ENCODE measurements at regions not wholly inside any gene's neighbourhood (a gene's known extent, or its start where the extent isn't known, plus 50 kb on each side); places are given as distances from the start of the nearest gene placed in this dataset.
"Not testable (repeated sequence)": the region's sequence is repeated elsewhere in the genome, so short reads cannot be mapped to it uniquely, and the experiment has no call there.

GRCh38 chr6:159594750-159595117 is 98.3 kb downstream of the SOD2 start:
- intact Hi-C loops (cut with DNase I): no loop called here

GRCh38 chr6:159594106-159594749 is 98.8 kb downstream of the SOD2 start:
- intact Hi-C loops (cut with DNase I): no loop called here
- DNase-seq: no peak

More at GRCh38 chr6:159594750-159595117, 98.3 kb downstream of the SOD2 start:
- DNase-seq: no peak

GRCh38 chr6:159590835-159591234 is 102.2 kb downstream of the SOD2 start:
- intact Hi-C loops (cut with DNase I): no loop called here
- no peak for DNase-seq

- DNase-seq: no peak
- intact Hi-C loops (cut with DNase I): no loop called here
These were observed 106.4 kb downstream of the SOD2 start for GRCh38 chr6:159586684-159587083.

- intact Hi-C loops (cut with DNase I): no loop called here
- DNase-seq: no peak
These were observed 110.3 kb downstream of the SOD2 start for GRCh38 chr6:159582736-159583135.

DNA sequence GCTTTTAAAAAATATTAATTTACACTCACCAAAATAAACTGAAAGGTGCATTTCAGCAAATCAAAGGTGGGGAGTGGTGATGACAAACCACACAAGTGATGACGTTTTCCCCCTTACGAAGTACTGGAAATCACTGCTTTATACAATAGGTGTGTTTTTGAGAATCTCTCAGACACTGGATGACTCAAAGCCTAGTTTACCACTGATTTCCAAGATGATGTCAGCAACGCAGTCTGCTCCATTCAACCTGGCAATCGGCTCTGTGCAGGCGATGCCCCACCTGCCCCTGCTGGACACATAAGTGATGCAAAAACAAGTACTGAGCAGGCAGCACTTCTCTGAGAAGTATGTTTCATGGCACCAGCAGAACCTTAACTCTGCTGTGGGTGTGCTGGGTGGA is 114.4 kb downstream of the SOD2 start:
- no peak for DNase-seq
- intact Hi-C loops (cut with DNase I): no loop called here

DNA sequence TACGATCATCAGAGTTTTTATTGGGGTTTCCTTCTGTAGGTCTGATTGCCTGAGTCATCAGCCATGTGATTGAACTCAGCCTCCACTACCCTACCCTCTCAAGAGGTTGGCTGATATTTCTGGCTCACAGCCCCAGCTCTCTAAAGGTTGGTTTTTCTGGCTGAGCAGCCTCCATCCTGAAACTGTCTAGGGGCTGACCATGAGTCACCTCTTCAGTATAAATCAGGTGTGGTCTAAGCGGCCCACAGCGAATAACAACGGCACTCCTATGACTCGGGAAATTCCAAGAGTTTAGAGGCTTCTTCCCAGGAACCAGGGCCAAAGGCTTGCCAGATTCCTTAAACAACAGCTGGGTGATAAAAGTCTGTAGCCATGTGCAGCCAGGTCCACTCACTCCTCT is 115.5 kb downstream of the SOD2 start:
- DNase-seq: no peak
- intact Hi-C loops (cut with DNase I): no loop called here

DNA sequence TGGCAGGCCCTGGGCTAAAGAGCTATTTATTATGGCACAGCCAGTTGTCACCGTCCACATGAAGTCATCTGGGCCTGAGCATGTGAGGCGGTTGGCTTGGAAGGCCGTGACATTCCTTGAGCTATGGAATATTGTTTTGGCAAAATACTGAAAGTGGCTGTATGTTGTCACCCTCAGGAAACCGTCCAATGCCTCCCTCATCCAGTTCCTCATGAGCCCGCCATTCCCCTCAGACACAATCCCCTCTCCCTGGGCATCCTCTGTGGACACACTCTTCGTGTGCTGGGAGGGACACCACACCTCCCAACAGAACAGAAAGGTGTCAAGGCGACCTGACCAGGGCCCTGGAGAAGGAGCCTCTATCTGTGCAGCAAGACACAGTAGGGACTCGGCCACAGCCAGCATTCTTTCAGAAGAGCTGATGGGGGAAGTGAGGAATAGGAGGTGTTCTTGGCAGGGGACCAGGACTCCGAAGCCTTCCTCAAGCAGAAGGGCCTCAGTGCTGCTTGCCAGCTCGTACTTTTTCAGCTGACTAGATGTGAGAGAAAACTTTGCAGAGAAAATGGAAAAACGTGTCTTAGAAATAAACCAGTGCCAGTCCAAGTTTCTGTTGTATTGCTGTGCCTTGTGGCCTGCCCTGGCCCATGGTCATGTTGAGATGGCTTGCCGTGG is 120.5 kb downstream of the SOD2 start:
- intact Hi-C loops (cut with DNase I): no loop called here
- no peak for DNase-seq

DNA sequence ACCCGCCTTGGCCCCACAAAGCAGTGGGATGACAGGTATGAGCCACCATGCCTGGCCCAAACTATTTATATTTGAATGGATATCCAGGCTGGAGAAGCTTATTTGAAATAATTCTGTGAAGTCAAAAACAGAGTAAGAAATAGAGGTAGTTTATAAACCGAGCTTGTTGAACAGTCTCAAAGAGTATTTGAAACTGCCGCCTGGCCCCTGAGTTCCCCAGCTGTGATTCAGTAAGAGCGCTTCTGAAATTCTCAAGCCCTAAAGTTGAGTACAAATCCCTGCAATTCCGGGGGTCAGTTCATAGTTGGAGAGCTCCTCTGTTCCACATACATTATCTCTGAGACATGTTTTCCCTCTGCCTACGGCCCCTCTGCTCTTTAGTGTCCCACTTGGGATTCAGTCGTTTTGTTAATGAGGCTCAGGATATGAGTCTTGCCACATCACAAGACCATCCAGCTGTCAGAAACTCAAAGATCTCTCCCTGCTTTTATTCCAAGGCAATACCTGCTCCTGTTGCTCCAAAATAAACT is 127.8 kb downstream of the SOD2 start:
- DNase-seq: no peak
- intact Hi-C loops (cut with DNase I): no loop called here

DNA sequence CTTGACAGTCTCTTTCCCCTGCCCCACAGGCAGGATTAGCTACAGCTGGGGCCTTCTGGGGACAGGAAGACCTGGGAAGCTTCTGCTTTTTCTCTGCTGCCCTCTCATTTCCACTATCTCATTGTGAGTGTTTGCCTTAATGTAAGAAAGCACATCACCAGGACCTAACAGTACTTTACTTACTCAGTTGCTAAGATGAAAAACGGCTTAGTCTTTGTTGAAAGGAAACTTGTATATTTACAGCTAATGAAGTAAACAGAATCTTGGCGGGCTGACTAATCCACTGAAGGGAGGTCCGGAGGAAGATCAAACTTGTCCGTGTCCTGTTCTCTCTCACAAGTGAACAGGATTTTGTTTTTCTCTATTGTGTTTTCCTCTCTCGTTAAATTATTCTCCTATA is 128.6 kb downstream of the SOD2 start:
- DNase-seq: no peak
- intact Hi-C loops (cut with DNase I): no loop called here

GRCh38 chr6:159557031-159557430 is 136.0 kb downstream of the SOD2 start:
- DNase-seq: no peak
- intact Hi-C loops (cut with DNase I): no loop called here

GRCh38 chr6:159555082-159555875 is 137.8 kb downstream of the SOD2 start:
- intact Hi-C loops (cut with DNase I): no loop called here
- no peak for DNase-seq

DNA sequence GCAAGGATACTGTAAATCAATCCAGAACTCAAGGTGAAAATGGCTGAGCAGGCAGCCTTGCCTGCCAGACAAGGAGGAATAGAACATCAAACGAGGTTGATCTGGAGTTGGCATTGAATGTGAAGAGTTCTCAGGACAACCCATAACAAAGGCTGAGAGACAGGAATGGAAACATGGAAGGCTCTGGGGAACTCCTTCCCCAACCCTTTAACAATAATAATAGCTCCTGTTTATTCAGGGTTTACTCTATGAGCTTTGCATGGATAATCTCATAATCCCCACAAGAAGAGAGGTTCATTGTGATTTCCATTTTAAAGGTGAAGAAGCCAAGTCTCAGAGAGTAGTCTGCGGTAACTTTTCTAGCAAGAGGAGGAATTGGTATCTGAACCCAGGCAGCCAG is 151.7 kb downstream of the SOD2 start:
- intact Hi-C loops (cut with DNase I): no loop called here
- DNase-seq: no peak

DNA sequence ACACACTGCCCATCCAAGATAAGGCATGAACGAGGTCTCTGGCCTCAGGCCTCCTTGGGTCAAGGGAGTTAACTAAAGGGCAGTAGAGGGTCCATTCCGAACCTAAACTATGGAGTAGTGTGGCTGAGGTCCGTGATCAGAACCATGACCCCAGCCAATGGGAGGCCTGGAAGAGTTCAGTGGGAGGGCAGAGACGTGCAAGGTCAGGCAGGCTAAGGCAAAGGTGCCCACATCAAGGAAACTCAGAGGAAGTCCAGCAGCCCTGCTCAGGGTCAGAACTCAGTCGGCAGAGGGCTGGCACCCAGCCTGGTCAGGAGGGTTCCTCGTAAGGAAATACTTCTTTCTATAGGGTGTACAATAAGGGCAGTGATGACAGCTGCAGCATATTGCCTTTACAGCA is 152.2 kb downstream of the SOD2 start:
- intact Hi-C loops (cut with DNase I): no loop called here
- no peak for DNase-seq

GRCh38 chr6:159540152-159540551 is 152.9 kb downstream of the SOD2 start:
- intact Hi-C loops (cut with DNase I): no loop called here
- DNase-seq: no peak

DNA sequence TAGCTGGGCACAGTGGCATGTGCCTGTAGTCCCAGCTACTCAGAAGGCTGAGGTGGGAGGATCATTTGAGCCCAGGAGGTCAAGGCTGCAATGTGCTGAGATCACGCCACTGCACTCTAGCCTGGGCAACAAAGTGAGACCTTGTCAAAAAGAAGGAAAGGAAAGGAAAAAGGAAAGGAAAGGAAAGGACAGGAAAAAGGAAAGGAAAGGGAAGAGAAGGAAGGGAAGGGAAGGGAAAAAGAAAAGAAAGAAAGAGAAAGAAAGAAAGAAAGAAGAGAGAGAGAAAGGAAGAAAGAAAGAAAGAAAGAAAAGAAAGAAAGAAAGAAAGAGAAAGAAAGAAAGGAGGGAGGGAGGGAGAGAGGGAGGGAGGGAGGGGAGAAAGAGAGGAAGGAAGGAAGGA is 155.0 kb downstream of the SOD2 start:
- DNase-seq; intact Hi-C loops (cut with DNase I): not testable (repeated sequence)

GRCh38 chr6:159535656-159536350 is 157.2 kb downstream of the SOD2 start:
- DNase-seq: no peak

DNA sequence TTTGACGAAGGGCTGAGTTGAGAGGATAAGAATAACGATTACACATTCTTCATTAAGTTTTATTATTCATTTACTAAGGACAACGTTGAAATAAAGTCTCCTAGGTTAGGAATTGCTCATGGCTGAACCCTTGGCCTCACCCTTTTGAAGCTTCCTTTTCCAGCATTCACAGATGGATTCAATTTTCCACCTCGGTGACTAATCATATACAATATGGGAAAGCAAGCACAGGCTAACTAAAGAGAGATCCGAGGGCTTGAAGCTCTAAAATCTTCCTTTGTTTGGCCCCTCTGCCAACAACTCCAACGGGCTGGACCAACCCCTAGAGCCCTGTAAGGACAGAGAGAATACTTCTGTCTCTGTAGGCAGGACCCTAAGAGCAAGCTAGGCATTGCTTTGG is 159.5 kb downstream of the SOD2 start:
- DNase-seq: no peak
- intact Hi-C loops (cut with DNase I): no loop called here

More at GRCh38 chr6:159535656-159536350, 157.2 kb downstream of the SOD2 start:
- intact Hi-C loops (cut with DNase I): no loop called here

DNA sequence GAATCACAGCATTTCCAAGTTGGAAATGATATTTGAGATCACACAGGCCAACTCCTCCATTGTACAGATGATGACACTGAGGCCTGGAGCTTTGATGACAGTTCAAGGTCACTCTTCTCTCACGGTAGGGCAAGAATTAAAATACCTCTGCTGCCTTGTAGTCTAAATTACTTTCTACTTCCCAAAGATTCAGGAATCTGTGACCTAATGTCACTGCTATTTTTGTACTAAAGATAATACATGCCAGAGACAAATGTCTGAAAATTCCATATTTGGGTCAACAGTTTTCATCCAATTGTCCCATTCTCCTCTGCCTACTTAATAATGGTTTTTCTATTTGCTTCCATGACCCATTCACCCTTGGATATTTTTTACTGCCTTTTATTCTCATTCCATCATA is 160.0 kb downstream of the SOD2 start:
- no peak for DNase-seq
- intact Hi-C loops (cut with DNase I): no loop called here

DNA sequence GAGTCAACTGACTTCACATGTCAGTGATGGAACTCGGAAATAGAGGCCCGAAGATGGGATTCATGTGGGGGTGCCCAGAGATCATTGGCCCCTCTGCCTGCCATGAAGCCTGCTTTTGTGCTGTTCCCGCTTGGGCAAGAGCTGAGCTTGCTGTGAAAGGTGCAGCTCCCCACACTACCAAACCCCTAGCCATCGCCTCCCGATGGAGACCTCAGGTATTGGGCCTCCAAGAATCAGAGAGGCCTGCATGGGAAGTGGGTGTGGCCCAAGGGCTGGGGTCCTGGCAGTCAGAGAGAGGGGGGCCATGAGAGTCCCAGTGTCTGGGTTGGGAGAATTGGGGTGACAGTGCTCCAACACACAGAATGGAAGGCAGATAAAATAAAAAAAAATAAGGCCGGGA is 160.9 kb downstream of the SOD2 start:
- intact Hi-C loops (cut with DNase I): no loop called here
- DNase-seq: no peak

DNA sequence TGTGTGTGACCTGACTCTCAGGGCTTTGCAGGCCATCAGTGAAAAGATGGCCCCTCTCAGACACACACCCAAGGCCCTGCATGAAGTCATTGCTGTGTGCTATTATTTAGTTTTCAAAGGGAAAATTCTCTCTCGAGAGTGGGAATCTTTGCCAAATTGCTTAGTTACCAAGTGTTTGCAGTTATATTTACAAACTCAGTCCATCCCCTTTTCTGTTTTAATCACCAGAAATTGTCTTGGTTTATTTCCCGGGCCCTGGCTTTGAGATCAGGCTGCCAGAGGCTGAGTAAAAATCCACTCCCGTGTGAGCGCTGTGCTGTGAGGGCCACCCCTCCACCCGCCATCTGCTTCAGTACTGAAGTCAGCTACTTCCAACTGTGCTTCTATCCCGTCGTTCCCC is 163.1 kb downstream of the SOD2 start:
- intact Hi-C loops (cut with DNase I): no loop called here
- no peak for DNase-seq
